MCF 10A (cell line): ENCODE measurements at regions not wholly inside any gene's neighbourhood (a gene's known extent, or its start where the extent isn't known, plus 50 kb on each side); places are given as distances from the start of the nearest gene placed in this dataset.

ENCODE experiments used
- BruUV-seq: library from RNA; stranded (reverse); fragments of 400-500 nt; replicated peaks from 2 replicates; lab custom pipeline; 2021; lab: Mats Ljungman, UMichigan
- CTCF ChIA-PET: fragments of 300-600 bp; sonication (Branson Sonifier 250); formaldehyde crosslinking; extraction: SDS; loops from one replicate; lab custom pipeline; 2021; ENCODE audit warnings: antibody characterized with exemption, inconsistent platforms; lab: Yijun Ruan, JAX
- POLR2A ChIA-PET: fragments of 300-600, 350-650 bp; sonication (Branson Sonifier 250); formaldehyde crosslinking; extraction: SDS; loops from one replicate; lab custom pipeline; 2020; ENCODE audit warnings: antibody characterized with exemption, inconsistent platforms; lab: Yijun Ruan, JAX
- DNase-seq: peaks from one replicate; pipeline ENCODE4 v3.0.0-alpha.2; 2018; ENCODE audit not compliant: unreplicated experiment
- H3K27ac Mint-ChIP-seq: one replicate; pipeline ENCODE4 v1.8.0; 2022; ENCODE audit warnings: mild to moderate bottlenecking, low read depth, mixed read lengths; ENCODE audit not compliant: unreplicated experiment
- H3K27me3 Mint-ChIP-seq: one replicate; pipeline ENCODE4 v1.8.0; 2022; ENCODE audit warnings: mixed read lengths; ENCODE audit not compliant: insufficient read depth, unreplicated experiment
- H3K36me3 Mint-ChIP-seq: one replicate; pipeline ENCODE4 v1.8.0; 2022; ENCODE audit warnings: mild to moderate bottlenecking, moderate library complexity, mixed read lengths; ENCODE audit not compliant: insufficient read depth, unreplicated experiment
- H3K4me1 Mint-ChIP-seq: one replicate; pipeline ENCODE4 v1.8.0; 2022; ENCODE audit warnings: mixed read lengths; ENCODE audit not compliant: insufficient read depth, unreplicated experiment
- H3K4me3 Mint-ChIP-seq: one replicate; pipeline ENCODE4 v1.8.0; 2022; ENCODE audit warnings: mild to moderate bottlenecking, moderate library complexity, mixed read lengths; ENCODE audit not compliant: unreplicated experiment
- H3K9me3 Mint-ChIP-seq: one replicate; pipeline ENCODE4 v1.8.0; 2022; ENCODE audit warnings: mixed read lengths; ENCODE audit not compliant: unreplicated experiment
- intact Hi-C: fragments of 100-400 bp; cut with micrococcal nuclease; formaldehyde crosslinking; loops from 2 replicates; pipeline ENCODE4 v1.14.1; 2022
- TF ChIP-seq, protein P1 (sequence below): fragments of 200-600 bp; IDR thresholded peaks from one replicate; pipeline ENCODE4 v1.8.0; 2022; ENCODE audit warnings: antibody characterized with exemption, mild to moderate bottlenecking; ENCODE audit not compliant: unreplicated experiment

DNA sequence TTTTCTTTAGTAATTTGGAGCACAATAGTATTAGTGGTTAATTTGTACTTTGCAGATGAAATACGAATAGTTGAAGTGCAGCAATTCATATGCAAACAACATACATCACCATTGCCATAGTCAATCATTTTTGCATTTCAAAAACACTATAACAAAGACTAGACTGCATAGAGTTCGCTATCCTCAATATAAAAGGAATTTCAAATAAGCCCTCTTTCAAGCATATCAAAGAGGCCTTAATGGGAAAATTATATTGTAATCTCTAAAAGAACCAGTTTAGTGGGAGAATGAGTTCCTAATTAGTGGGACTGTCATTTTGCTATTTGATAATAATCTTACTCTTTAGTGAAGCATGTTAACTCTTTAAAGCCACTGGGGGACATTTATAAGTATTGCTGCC is 2302.3 kb upstream of the C9orf72 start:
- no TSS peak for BruUV-seq
- Mint-ChIP-seq H3K9me3 (no peaks in the 10 kb centered on the region), H3K4me3 (no peak overlapping the region), H3K27ac (no peak overlapping the region), H3K4me1 (no peaks in the 10 kb centered on the region), H3K36me3 (no peaks in the 10 kb centered on the region), H3K27me3 (no peaks in the 10 kb centered on the region)
- ChIA-PET CTCF (no interaction called here), POLR2A (no interaction called here)
- intact Hi-C loops, result no loop called here
- no peak for DNase-seq
- TF ChIP-seq, protein P1, sequence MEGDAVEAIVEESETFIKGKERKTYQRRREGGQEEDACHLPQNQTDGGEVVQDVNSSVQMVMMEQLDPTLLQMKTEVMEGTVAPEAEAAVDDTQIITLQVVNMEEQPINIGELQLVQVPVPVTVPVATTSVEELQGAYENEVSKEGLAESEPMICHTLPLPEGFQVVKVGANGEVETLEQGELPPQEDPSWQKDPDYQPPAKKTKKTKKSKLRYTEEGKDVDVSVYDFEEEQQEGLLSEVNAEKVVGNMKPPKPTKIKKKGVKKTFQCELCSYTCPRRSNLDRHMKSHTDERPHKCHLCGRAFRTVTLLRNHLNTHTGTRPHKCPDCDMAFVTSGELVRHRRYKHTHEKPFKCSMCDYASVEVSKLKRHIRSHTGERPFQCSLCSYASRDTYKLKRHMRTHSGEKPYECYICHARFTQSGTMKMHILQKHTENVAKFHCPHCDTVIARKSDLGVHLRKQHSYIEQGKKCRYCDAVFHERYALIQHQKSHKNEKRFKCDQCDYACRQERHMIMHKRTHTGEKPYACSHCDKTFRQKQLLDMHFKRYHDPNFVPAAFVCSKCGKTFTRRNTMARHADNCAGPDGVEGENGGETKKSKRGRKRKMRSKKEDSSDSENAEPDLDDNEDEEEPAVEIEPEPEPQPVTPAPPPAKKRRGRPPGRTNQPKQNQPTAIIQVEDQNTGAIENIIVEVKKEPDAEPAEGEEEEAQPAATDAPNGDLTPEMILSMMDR, result no peak

- no peaks in the 10 kb centered on the region for H3K36me3 Mint-ChIP-seq
- no peaks in the 10 kb centered on the region for H3K9me3 Mint-ChIP-seq
- DNase-seq, result no peak
- H3K27ac Mint-ChIP-seq, result no peak overlapping the region
- H3K4me3 Mint-ChIP-seq, result no peak overlapping the region
- CTCF ChIA-PET, result interaction anchor here (0.8 kb wide), 1 partner anchor 30 kb away, joined by 4 read pairs; no protein-coding TSS in a partner anchor
- BruUV-seq, result no TSS peak
- TF ChIP-seq, protein P1, result no peak
- POLR2A ChIA-PET, result no interaction called here
- intact Hi-C loops, result no loop called here
- H3K4me1 Mint-ChIP-seq, result no peaks in the 10 kb centered on the region
- no peaks in the 10 kb centered on the region for H3K27me3 Mint-ChIP-seq
Observed at GRCh38 chr9:29882767-29883166, 2309.5 kb upstream of the C9orf72 start.

DNA sequence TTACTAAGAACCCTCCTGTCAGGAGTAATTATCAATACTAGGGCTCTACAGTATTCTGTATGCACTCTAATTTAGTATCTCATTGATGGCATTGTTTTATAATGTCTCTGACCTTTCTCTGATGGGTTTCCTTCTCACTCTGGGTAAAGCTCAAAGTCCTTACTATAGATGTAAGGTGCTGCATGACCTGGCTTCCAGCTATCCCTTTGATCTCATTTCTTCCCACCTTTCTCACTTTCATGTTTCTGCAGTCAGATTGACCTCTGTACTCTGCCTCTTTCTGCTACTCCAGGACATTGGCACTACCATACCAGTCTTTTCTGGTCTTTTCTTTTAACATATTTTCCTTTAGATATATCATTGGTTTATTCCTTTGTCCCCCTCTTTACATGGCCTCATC is 2332.8 kb upstream of the C9orf72 start:
- H3K27me3 Mint-ChIP-seq, result no peaks in the 10 kb centered on the region
- CTCF ChIA-PET, result no interaction called here
- BruUV-seq, result no TSS peak
- TF ChIP-seq, protein P1, result no peak
- H3K4me1 Mint-ChIP-seq, result no peaks in the 10 kb centered on the region
- intact Hi-C loops, result no loop called here
- POLR2A ChIA-PET, result no interaction called here
- no peak for DNase-seq
- H3K9me3 Mint-ChIP-seq, result no peaks in the 10 kb centered on the region
- no peaks in the 10 kb centered on the region for H3K36me3 Mint-ChIP-seq
- H3K27ac Mint-ChIP-seq, result no peak overlapping the region
- no peak overlapping the region for H3K4me3 Mint-ChIP-seq

GRCh38 chr9:29928072-29928471 is 2354.8 kb upstream of the C9orf72 start:
- intact Hi-C loops, result no loop called here
- Mint-ChIP-seq H3K4me3 (no peak overlapping the region), H3K27me3 (no peaks in the 10 kb centered on the region), H3K27ac (no peak overlapping the region), H3K36me3 (no peaks in the 10 kb centered on the region), H3K4me1 (no peaks in the 10 kb centered on the region), H3K9me3 (no peaks in the 10 kb centered on the region)
- ChIA-PET POLR2A (interaction anchor here (0.9 kb wide), 1 partner anchor 8 kb away, joined by 6 read pairs; no protein-coding TSS in a partner anchor), CTCF (interaction anchor here (0.6 kb wide), 1 partner anchor 168 kb away, joined by 3 read pairs; no protein-coding TSS in a partner anchor)
- TF ChIP-seq, protein P1, result no peak
- no peak for DNase-seq
- no TSS peak for BruUV-seq
